ENCODE measurements at regions not wholly inside any gene's neighbourhood (a gene's known extent, or its start where the extent isn't known, plus 50 kb on each side); places are given as distances from the start of the nearest gene placed in this dataset.

- H3K4me3 ChIP-seq (ENCODE audit: low read depth, low read length): no peak overlapping the region
- no peak for TF ChIP-seq CTCF (IDR thresholded peaks at IDR 0.05; ENCODE audit: borderline replicate concordance, insufficient read depth, low read depth, low read length)
These were observed 287.3 kb downstream of the BMP7 start for GRCh38 chr20:56979125-56979524.

- no peak overlapping the region for H3K4me3 ChIP-seq (ENCODE audit: low read depth, low read length)
- no peak for TF ChIP-seq CTCF (IDR thresholded peaks at IDR 0.05; ENCODE audit: borderline replicate concordance, insufficient read depth, low read depth, low read length)
These were observed 285.1 kb downstream of the BMP7 start for GRCh38 chr20:56981301-56981700.

GRCh38 chr20:56983813-56984212 is 282.6 kb downstream of the BMP7 start:
- no peak for TF ChIP-seq CTCF (IDR thresholded peaks at IDR 0.05; ENCODE audit: borderline replicate concordance, insufficient read depth, low read depth, low read length)
- H3K4me3 ChIP-seq (ENCODE audit: low read depth, low read length): no peak overlapping the region

- TF ChIP-seq CTCF (IDR thresholded peaks at IDR 0.05; ENCODE audit: borderline replicate concordance, insufficient read depth, low read depth, low read length): no peak
- no peak overlapping the region for H3K4me3 ChIP-seq (ENCODE audit: low read depth, low read length)
These were observed 281.3 kb downstream of the BMP7 start for GRCh38 chr20:56985066-56985685.

GRCh38 chr20:56986476-56986875 is 280.0 kb downstream of the BMP7 start:
- H3K4me3 ChIP-seq (ENCODE audit: low read depth, low read length): no peak overlapping the region

GRCh38 chr20:56986931-56987720 is 279.3 kb downstream of the BMP7 start:
- TF ChIP-seq CTCF (IDR thresholded peaks at IDR 0.05; ENCODE audit: borderline replicate concordance, insufficient read depth, low read depth, low read length): no peak
- H3K4me3 ChIP-seq (ENCODE audit: low read depth, low read length): no peak overlapping the region

More at GRCh38 chr20:56986476-56986875, 280.0 kb downstream of the BMP7 start:
- no peak for TF ChIP-seq CTCF (IDR thresholded peaks at IDR 0.05; ENCODE audit: borderline replicate concordance, insufficient read depth, low read depth, low read length)

GRCh38 chr20:56987986-56988385 is 278.5 kb downstream of the BMP7 start:
- no peak for TF ChIP-seq CTCF (IDR thresholded peaks at IDR 0.05; ENCODE audit: borderline replicate concordance, insufficient read depth, low read depth, low read length)
- H3K4me3 ChIP-seq (ENCODE audit: low read depth, low read length): no peak overlapping the region
